MM.1S (cell line): ENCODE measurements at regions not wholly inside any gene's neighbourhood (a gene's known extent, or its start where the extent isn't known, plus 50 kb on each side); places are given as distances from the start of the nearest gene placed in this dataset.

ENCODE experiments used
- DNase-seq: peaks from one replicate; pipeline ENCODE4 v3.0.0-alpha.2; 2015
- H2AFZ ChIP-seq: fragments of 300-600 bp; sonication (generic); 2 replicates; pipeline ENCODE4 v1.6.0; 2016; ENCODE audit warnings: antibody characterized with exemption, low read length
- H3F3A ChIP-seq: fragments of 300-600 bp; sonication (generic); 2 replicates; pipeline ENCODE4 v1.6.1; 2016; ENCODE audit warnings: mild to moderate bottlenecking, antibody characterized with exemption, low read length, moderate library complexity, mixed read lengths; ENCODE audit not compliant: insufficient read depth
- H3K27ac ChIP-seq: fragments of 300-600 bp; sonication (generic); 2 replicates; pipeline ENCODE4 v1.5.1; 2016; ENCODE audit warnings: mild to moderate bottlenecking, low read length
- H3K27me3 ChIP-seq: fragments of 300-600 bp; sonication (generic); replicated peaks from 2 replicates; pipeline ENCODE4 v1.6.0; 2016; ENCODE audit warnings: low read length; ENCODE audit not compliant: insufficient read depth
- H3K36me3 ChIP-seq: fragments of 300-600 bp; sonication (generic); replicated peaks from 2 replicates; pipeline ENCODE4 v1.6.1; 2016; ENCODE audit warnings: mild to moderate bottlenecking, low read length, mixed read lengths; ENCODE audit not compliant: insufficient read depth
- H3K4me1 ChIP-seq: fragments of 300-600 bp; sonication (generic); 2 replicates; pipeline ENCODE4 v1.6.1; 2016; ENCODE audit warnings: low read length, mixed read lengths
- H3K4me2 ChIP-seq: fragments of 300-600 bp; sonication (generic); 2 replicates; pipeline ENCODE4 v1.6.0; 2016; ENCODE audit warnings: low read depth, low read length
- H3K4me3 ChIP-seq: fragments of 300-600 bp; sonication (generic); 2 replicates; pipeline ENCODE4 v1.5.1; 2016; ENCODE audit warnings: low read length, mixed read lengths
- H3K79me2 ChIP-seq: fragments of 300-600 bp; sonication (generic); 2 replicates; pipeline ENCODE4 v1.6.1; 2016; ENCODE audit warnings: mixed run types, low read length, mixed read lengths
- H3K9ac ChIP-seq: fragments of 300-600 bp; sonication (generic); 2 replicates; pipeline ENCODE4 v1.6.1; 2016; ENCODE audit warnings: low read length, mixed read lengths
- H3K9me2 ChIP-seq: fragments of 300-600 bp; sonication (generic); replicated peaks from 2 replicates; pipeline ENCODE4 v1.6.1; 2016; ENCODE audit warnings: mild to moderate bottlenecking, low read length, mixed read lengths; ENCODE audit not compliant: insufficient read depth
- H3K9me3 ChIP-seq: fragments of 300-600 bp; sonication (generic); replicated peaks from 2 replicates; pipeline ENCODE4 v1.6.1; 2016; ENCODE audit warnings: mild to moderate bottlenecking, low read length, mixed read lengths; ENCODE audit not compliant: insufficient read depth
- H4K20me1 ChIP-seq: fragments of 300-600 bp; sonication (generic); 2 replicates; pipeline ENCODE4 v1.6.1; 2016; ENCODE audit warnings: mild to moderate bottlenecking, low read length, moderate library complexity, mixed read lengths; ENCODE audit not compliant: insufficient read depth
- CTCF ChIP-seq: fragments of 300-600 bp; sonication (generic); IDR thresholded peaks from 2 replicates; pipeline ENCODE4 v1.5.1; 2016; ENCODE audit warnings: antibody characterized with exemption, low read length, mixed read lengths
- EZH2 ChIP-seq: fragments of 300-600 bp; sonication (generic); optimal IDR thresholded peaks from 2 replicates; pipeline ENCODE3; 2017; ENCODE audit warnings: low read depth, mild to moderate bottlenecking, antibody characterized with exemption, low read length, mixed read lengths
- EZH2phosphoT487 ChIP-seq: fragments of 300-600 bp; sonication (generic); IDR thresholded peaks from 2 replicates; pipeline ENCODE4 v1.6.1; 2018; ENCODE audit warnings: antibody characterized with exemption, low read length

DNA sequence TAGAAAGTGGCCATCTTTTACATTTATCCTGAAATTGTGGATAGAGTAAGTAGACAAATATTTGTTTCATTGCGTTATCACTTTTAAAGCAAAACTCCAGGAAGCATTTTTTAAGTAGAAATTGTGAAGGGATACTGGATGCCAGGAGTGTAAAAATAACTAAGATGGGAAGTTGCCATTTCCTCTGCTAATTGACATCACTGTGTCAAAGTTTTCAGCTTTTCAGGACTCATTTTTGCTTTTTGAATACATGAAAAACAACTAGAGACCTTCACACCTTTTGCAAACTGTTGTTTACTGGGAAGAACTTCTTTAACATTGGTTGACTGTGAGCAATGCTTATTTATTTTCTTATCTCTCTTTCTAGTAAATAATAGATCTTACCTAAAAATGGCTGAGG lies 337.5 kb downstream of the NR2F1-AS1 start:
- no peak overlapping the region for H3K9ac ChIP-seq
- H3K9me2 ChIP-seq, result no peaks in the 10 kb centered on the region
- no peak overlapping the region for H2AFZ ChIP-seq
- no peak overlapping the region for H3K4me2 ChIP-seq
- H3K9me3 ChIP-seq, result no peaks in the 10 kb centered on the region
- no peaks in the 10 kb centered on the region for H3K27me3 ChIP-seq
- no peak overlapping the region for H3K27ac ChIP-seq
- no peaks in the 10 kb centered on the region for H3K79me2 ChIP-seq
- no peak for DNase-seq
- H3K4me1 ChIP-seq, result no peaks in the 10 kb centered on the region
- no peak overlapping the region for H3K4me3 ChIP-seq
- H3K36me3 ChIP-seq, result no peaks in the 10 kb centered on the region
- H4K20me1 ChIP-seq, result no peaks in the 10 kb centered on the region
- TF ChIP-seq CTCF (no peak), EZH2phosphoT487 (no peak), EZH2 (no peak)
- no peaks in the 10 kb centered on the region for H3F3A ChIP-seq

DNA sequence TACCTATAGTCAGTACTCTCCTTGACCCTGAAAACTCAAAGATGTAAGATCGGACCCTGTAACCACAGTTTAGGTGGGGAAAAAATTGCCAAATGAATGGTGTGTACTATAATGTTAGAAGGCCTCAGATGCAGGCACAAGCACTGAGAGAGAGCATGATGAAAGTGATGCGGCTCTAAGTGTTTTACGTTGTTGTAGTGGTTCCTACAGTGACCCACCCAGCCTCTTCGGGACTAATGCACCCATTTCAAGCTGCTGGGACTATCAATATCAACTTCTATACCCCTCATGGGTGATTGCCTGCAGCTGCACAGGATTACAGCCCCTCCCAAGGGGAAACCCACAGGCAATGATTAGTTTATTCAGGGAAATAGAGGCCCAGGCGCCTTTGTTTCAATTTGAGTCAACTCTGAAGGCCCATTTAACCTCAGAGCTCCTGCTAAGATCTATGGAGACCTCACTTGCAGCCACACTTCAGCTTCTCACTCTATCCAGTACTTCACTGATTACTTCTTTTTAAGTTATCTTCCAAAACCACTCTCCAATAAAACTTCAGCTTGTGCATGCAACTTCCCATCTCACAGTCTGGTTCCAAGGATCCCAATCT lies 340.7 kb downstream of the NR2F1-AS1 start:
- no peak for DNase-seq
- Histone ChIP-seq H2AFZ (no peak overlapping the region), H3K9me3 (no peaks in the 10 kb centered on the region), H3K9me2 (no peaks in the 10 kb centered on the region), H4K20me1 (no peaks in the 10 kb centered on the region), H3K4me1 (no peaks in the 10 kb centered on the region), H3F3A (no peaks in the 10 kb centered on the region), H3K79me2 (no peaks in the 10 kb centered on the region), H3K27me3 (no peaks in the 10 kb centered on the region), H3K27ac (no peak overlapping the region), H3K36me3 (no peaks in the 10 kb centered on the region), H3K4me2 (no peak overlapping the region), H3K4me3 (no peak overlapping the region), H3K9ac (no peak overlapping the region)
- TF ChIP-seq EZH2 (no peak), CTCF (no peak), EZH2phosphoT487 (no peak)

DNA sequence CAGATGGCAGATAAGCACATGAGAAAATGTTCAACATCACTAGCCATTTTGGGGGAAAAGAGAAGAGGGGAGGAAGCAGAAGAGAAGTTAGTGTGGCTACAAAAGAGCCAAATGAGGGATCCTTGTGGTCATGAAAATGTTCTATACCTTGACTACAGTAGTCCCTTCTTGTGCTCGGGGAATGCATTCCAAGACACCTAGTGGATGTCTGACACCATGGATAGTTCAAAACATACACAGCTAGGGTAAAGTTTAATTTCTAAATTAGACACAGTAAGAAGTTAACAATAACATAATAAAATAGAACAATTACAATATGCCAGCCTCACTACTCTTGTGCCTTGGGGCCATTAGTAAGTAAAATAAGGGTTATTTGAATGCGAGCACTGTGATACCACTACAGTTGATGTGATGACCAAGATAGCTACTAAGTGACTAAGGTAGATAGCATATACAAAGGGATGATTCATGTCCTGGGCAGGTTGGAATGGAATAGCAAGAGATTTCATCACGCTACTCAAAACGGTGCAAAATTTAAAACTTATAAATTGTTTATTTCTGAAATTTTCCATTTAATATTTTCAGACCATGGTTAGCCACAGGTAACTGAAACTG lies 344.1 kb downstream of the NR2F1-AS1 start:
- H3K79me2 ChIP-seq, result no peaks in the 10 kb centered on the region
- no peak for DNase-seq
- no peaks in the 10 kb centered on the region for H3K4me1 ChIP-seq
- H3K9me2 ChIP-seq, result no peaks in the 10 kb centered on the region
- H3K4me2 ChIP-seq, result no peak overlapping the region
- H3K9ac ChIP-seq, result no peak overlapping the region
- H4K20me1 ChIP-seq, result no peaks in the 10 kb centered on the region
- H3K27me3 ChIP-seq, result no peaks in the 10 kb centered on the region
- no peaks in the 10 kb centered on the region for H3F3A ChIP-seq
- H3K36me3 ChIP-seq, result no peaks in the 10 kb centered on the region
- H3K27ac ChIP-seq, result no peak overlapping the region
- no peak overlapping the region for H2AFZ ChIP-seq
- H3K9me3 ChIP-seq, result no peaks in the 10 kb centered on the region
- H3K4me3 ChIP-seq, result no peak overlapping the region
- TF ChIP-seq EZH2phosphoT487 (no peak), CTCF (no peak), EZH2 (no peak)
